ENCODE measurements at regions not wholly inside any gene's neighbourhood (a gene's known extent, or its start where the extent isn't known, plus 50 kb on each side); places are given as distances from the start of the nearest gene placed in this dataset.

GRCh38 chr9:38259056-38259455 lies 133.4 kb upstream of the ALDH1B1 start:
- in situ Hi-C loops (cut with HindIII; ENCODE audit: low sequenced_read_pairs) = no loop called here

- in situ Hi-C loops (cut with HindIII; ENCODE audit: low sequenced_read_pairs) = no loop called here
Observed at GRCh38 chr9:38257626-38258215, 134.8 kb upstream of the ALDH1B1 start.

GRCh38 chr9:38256461-38256860 lies 136.0 kb upstream of the ALDH1B1 start:
- in situ Hi-C loops (cut with HindIII; ENCODE audit: low sequenced_read_pairs) = no loop called here

GRCh38 chr9:38255599-38255998 lies 136.9 kb upstream of the ALDH1B1 start:
- in situ Hi-C loops (cut with HindIII; ENCODE audit: low sequenced_read_pairs) = no loop called here

GRCh38 chr9:38254756-38255155 lies 137.7 kb upstream of the ALDH1B1 start:
- in situ Hi-C loops (cut with HindIII; ENCODE audit: low sequenced_read_pairs) = no loop called here

GRCh38 chr9:38254151-38254550 lies 138.4 kb upstream of the ALDH1B1 start:
- in situ Hi-C loops (cut with HindIII; ENCODE audit: low sequenced_read_pairs) = no loop called here

GRCh38 chr9:38253200-38253599 lies 139.3 kb upstream of the ALDH1B1 start:
- in situ Hi-C loops (cut with HindIII; ENCODE audit: low sequenced_read_pairs) = no loop called here

GRCh38 chr9:38251036-38251860 lies 141.3 kb upstream of the ALDH1B1 start:
- in situ Hi-C loops (cut with HindIII; ENCODE audit: low sequenced_read_pairs) = no loop called here

- in situ Hi-C loops (cut with HindIII; ENCODE audit: low sequenced_read_pairs) = no loop called here
Observed at GRCh38 chr9:38250279-38251035, 142.0 kb upstream of the ALDH1B1 start.

- in situ Hi-C loops (cut with HindIII; ENCODE audit: low sequenced_read_pairs) = loop anchor here (25.0 kb wide), 1 partner anchor 112 kb away; no protein-coding TSS in a partner anchor
Observed at GRCh38 chr9:38249587-38250210, 142.8 kb upstream of the ALDH1B1 start.

- in situ Hi-C loops (cut with HindIII; ENCODE audit: low sequenced_read_pairs) = loop anchor here (25.0 kb wide), 1 partner anchor 112 kb away; no protein-coding TSS in a partner anchor
Observed at GRCh38 chr9:38249049-38249448, 143.5 kb upstream of the ALDH1B1 start.

- in situ Hi-C loops (cut with HindIII; ENCODE audit: low sequenced_read_pairs) = loop anchor here (25.0 kb wide), 1 partner anchor 110 kb away; no protein-coding TSS in a partner anchor
Observed at GRCh38 chr9:38246833-38247232, 145.7 kb upstream of the ALDH1B1 start.

- in situ Hi-C loops (cut with HindIII; ENCODE audit: low sequenced_read_pairs) = loop anchor here (25.0 kb wide), 1 partner anchor 108 kb away; no protein-coding TSS in a partner anchor
Observed at GRCh38 chr9:38244971-38245370, 147.5 kb upstream of the ALDH1B1 start.

- in situ Hi-C loops (cut with HindIII; ENCODE audit: low sequenced_read_pairs) = loop anchor here (25.0 kb wide), 1 partner anchor 107 kb away; no protein-coding TSS in a partner anchor
Observed at GRCh38 chr9:38243993-38244392, 148.5 kb upstream of the ALDH1B1 start.

GRCh38 chr9:38242151-38242550 lies 150.4 kb upstream of the ALDH1B1 start:
- in situ Hi-C loops (cut with HindIII; ENCODE audit: low sequenced_read_pairs) = loop anchor here (25.0 kb wide), 1 partner anchor 105 kb away; no protein-coding TSS in a partner anchor

- in situ Hi-C loops (cut with HindIII; ENCODE audit: low sequenced_read_pairs) = loop anchor here (25.0 kb wide), 1 partner anchor 103 kb away; no protein-coding TSS in a partner anchor
Observed at GRCh38 chr9:38240051-38240450, 152.5 kb upstream of the ALDH1B1 start.

GRCh38 chr9:38235244-38235643 lies 157.3 kb upstream of the ALDH1B1 start:
- in situ Hi-C loops (cut with HindIII; ENCODE audit: low sequenced_read_pairs) = loop anchor here (25.0 kb wide), 1 partner anchor 98 kb away; no protein-coding TSS in a partner anchor

GRCh38 chr9:38234479-38235170 lies 157.9 kb upstream of the ALDH1B1 start:
- in situ Hi-C loops (cut with HindIII; ENCODE audit: low sequenced_read_pairs) = loop anchor here (25.0 kb wide), 1 partner anchor 97 kb away; no protein-coding TSS in a partner anchor

- in situ Hi-C loops (cut with HindIII; ENCODE audit: low sequenced_read_pairs) = loop anchor here (25.0 kb wide), 1 partner anchor 97 kb away; no protein-coding TSS in a partner anchor
Observed at GRCh38 chr9:38233796-38234355, 158.6 kb upstream of the ALDH1B1 start.
